Suppressor macrophage treated with lipopolysaccharide for 1 hour (primary cell): ENCODE measurements at regions not wholly inside any gene's neighbourhood (a gene's known extent, or its start where the extent isn't known, plus 50 kb on each side); places are given as distances from the start of the nearest gene placed in this dataset.

Experiments used
- DNase-seq, 3 donors: peaks; one replicate each; pipeline ENCODE4 v3.0.0-alpha.2; 2020 to 2022

DNA sequence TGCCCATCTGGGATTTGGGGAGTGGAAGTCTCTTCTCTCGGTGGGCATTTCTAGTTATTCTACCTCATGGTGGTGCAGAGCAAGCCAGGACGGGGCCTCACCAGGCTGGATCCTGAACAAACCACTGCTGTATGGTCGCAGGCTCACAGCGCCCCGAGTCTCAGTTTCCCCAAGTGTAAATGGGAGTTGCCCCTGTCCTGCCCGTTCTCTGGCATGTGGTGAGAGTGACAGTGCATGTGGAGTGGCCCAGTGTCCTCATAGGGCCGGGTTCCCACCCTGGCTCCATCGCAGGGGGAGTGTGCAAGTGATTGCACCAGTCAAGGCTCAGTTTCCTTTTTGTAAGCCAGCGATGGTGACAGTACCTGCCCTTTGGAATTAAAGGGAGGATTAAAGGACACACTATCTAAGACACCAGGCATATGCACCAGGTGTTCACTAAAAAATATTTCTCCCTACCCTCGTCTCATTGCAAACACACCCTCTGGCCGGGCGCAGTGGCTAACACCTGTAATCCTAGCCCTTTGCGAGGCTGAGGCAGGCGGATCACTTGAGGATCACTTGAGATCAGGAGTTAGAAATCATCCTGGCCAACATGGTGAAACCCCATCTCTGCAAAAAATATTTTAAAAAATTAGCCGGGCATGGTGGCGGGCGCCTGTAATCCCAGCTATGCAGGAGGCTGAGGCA lies 173.3 kb upstream of the MYCN start:
- no peak for DNase-seq

DNA sequence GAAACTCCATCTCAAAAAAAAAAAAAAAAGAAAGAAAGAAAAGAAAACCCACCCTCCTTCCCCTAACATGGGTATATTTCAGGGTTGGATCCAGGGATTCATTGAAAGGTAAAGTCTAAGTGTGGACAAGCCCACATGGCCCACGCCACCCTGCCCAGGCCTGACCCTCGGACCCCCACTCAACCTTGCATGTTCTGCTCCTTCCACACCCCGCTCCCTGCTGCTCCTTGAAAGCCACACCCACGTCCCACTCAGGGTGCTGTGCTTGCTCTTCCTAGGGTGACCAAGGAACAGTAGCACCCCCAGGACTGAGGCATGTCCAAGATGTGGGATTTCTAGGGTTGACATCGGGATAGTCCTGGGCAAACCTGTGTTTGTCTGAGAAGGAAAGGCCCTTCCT lies 172.7 kb upstream of the MYCN start:
- no peak for DNase-seq

DNA sequence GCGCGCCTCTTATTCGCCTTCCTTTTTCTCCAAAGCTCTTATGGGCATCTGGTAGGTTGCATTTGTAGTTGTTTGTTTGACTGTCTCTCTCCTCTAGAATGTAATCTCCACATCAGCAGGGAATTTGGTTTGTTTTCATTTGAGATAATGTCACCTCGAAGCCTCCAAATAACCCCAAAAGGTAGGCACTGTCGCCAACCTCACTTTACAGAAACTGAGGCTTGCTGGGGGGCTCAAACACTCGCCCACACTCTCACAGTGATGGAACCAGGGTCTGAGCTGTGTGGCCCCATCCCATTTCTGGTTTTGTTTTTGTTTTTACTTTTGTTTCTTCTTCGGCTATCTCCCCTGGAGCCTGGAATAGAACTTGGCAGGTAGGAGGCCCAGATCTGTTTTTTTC lies 172.2 kb upstream of the MYCN start:
- no peak for DNase-seq

DNA sequence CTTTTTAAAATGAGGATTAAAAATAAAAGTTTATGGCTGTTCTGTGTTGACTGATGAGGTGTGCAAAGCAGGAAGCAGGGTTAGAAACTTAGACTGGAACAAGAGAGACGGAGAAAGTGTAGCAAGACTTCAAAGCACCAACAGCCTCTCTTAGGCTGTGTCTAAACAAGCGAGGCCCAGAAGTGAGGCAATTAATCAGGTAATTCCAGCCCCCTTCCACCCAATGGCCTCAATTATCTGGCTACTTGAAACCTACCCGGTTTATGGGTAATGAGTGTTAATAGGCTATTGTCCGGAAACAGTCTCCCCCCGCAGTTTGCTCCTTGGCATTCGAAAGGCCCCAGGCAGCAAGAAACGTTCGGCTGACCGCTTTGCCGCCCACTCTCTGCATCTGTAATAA lies 171.7 kb upstream of the MYCN start:
- DNase-seq, result no peak

DNA sequence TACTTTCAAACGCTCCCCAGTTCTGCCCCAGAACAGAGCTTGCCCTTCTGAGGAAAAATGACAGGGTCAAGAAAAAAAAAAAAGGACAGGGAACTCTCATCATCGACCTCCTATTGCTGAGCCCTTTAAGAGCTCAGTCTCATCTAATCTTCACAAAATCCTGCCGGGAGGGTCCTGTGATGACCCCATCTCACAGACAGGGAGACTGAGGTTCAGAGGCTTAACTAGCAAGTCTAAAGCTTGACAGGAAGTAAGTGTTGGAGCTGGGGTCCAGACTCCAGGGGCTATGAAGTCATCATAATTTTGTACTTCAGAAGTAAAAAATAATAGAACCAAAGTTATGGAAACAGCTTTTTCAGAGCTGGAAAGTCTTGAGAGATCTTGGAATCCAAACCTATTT lies 171.1 kb upstream of the MYCN start:
- no peak for DNase-seq

DNA sequence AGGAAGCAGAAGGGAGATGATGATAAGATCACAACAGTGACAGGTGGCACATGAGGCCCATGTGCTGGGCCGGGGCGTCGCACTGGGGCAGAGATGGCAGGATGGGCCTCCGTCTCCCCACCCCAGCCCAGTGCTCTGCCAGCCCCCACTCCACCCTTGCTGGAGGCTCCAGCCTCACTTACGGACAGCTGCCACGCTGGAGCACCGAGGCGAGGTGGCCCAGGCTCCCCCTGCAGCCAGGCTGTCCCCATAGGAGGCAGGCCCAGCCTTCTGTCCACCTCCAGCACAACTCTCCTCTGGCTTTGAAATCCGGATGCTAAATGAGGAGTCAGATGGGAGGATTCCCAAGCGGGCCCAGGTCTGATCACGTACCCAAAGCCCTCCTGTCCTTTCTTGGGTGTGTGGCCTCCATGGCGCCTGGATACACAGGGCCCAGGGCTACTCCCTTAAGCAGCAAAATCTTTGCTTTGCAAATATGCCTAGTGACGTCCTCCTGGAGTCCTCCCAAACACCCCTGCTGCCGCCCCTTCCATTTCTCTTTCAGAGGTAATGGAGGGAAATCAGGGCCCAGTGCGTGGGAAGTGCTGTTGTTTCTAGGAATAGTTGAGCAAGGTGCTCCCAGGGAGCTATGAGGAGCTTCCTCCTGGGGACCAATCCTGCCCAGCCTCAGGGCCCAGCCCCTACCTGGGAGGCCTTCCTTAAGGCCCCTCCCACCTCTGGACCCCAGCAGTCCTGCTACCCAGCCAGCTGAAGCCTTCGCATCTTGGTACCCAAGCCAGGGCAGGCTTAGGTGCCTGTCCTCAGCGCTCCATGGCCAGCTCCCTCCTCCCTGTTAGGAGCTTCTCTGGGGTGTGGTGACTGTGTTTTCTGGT lies 170.4 kb upstream of the MYCN start:
- DNase-seq, result no peak

DNA sequence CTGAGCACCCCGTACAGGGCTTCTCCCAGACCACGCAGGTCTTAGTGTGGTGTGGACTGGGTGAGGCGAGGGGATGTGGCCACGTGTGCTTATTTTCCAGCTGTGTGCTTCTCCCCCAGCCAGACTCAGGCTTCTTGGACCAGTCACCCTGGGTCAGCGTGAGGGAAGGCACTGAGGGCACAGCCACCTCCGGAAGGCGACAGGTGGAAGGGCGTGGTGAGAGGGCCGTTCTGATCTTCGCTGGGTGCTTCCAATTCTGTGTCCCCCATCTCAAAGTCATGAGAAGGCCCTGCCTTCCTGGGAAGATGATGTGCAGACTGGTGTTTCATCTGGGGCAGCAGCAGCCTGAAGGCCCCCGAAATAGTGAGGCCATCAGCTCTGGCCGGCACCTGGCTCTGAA lies 169.7 kb upstream of the MYCN start:
- no peak for DNase-seq

DNA sequence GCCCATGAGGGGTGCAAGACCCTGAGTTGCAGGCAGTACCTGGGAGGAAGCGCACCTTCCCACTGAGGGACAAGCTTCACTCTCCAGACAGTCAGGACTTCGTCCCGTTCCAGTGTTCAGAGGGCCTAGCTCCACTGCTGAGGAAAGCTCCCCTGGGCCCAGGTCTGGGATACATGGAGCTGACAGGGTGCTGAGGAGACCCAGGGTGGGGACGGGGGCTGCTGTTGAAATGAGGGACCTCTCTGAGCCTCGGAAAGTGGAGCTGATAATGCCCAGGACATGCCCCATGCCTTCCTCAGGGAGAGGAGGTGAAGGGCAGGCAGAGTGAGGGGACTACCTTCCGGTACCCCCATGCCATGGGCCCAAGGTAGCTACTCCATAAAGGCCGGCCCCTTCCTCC lies 169.2 kb upstream of the MYCN start:
- no peak for DNase-seq

DNA sequence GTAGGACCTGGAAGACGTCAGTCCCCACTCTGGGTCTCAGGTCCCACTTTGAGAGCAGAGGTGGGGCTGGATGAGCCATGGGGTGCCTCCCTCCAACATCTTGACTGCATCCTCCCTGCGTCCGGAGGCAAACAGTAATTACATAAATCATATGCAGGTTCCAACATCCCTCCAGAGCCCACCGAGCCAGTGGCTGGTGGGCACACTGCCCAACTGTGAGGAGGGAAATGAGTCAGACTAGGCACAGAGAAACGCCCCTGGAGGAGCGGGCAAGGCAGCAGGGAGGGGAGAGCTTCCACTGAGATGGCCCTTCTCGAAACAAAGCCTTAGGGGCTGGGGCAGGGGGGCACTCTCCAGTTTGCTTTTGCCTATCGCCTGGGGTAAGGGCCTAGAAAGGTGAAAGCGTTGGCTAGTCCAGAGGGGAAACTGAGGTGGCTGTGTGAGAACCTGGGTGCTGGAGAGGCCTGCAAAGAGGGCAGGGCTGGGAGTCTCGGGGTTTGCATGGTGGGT lies 168.2 kb upstream of the MYCN start:
- no peak for DNase-seq

DNA sequence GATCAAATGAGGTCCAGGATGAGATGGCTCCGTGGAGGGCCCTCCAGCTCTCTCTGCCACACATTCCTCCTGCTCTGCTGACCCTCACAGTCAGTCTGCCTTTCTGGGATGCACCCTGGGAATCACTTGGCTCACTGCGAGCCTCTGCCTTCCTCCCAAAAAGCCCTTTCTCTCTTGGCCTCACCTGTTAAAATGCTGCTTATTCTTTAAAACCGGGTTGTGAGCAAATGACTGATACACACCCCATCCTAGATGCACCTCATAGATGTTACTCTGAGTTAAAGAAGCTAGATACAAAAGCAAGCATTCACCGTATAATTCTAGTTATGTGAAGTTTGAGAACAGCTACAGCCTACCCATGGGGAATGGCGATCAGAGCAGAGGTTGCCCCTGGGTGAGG lies 167.7 kb upstream of the MYCN start:
- DNase-seq, result no peak

DNA sequence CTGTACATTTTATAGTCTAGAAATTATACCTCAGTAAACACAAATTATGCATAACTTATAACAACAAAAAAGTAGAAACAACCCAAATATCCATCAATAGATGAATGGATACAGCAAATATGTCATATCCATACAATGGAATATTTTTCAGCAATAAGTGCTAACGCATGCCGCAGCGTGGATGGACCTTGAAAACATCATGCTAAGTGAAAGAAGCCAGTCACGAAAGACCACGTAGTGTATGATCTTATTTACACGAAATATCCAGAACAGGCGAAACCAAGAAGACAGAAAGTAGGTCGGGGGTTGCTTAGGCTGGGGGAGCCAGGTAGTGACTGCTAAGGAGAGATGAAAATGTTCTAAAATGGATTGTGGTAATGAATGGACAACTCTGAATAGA lies 167.1 kb upstream of the MYCN start:
- DNase-seq, result no peak

DNA sequence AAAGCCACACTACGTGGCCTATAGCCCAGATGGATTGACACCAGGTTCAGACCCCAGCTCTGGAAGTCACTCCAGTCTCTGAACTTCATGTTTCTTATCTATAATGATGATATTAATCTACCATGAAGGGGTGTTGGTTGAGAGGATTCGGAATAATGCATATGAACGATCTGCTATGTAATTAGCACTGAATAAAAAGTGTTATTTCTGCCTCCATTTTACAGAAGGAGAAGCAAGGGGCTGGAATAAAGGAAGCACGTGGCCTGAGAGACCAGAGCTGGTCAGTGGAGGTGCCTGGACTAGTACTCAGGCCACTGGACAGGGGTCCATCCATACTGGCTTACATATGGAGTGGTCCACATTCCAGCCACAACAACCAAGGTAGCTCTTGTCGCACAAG lies 166.5 kb upstream of the MYCN start:
- no peak for DNase-seq

DNA sequence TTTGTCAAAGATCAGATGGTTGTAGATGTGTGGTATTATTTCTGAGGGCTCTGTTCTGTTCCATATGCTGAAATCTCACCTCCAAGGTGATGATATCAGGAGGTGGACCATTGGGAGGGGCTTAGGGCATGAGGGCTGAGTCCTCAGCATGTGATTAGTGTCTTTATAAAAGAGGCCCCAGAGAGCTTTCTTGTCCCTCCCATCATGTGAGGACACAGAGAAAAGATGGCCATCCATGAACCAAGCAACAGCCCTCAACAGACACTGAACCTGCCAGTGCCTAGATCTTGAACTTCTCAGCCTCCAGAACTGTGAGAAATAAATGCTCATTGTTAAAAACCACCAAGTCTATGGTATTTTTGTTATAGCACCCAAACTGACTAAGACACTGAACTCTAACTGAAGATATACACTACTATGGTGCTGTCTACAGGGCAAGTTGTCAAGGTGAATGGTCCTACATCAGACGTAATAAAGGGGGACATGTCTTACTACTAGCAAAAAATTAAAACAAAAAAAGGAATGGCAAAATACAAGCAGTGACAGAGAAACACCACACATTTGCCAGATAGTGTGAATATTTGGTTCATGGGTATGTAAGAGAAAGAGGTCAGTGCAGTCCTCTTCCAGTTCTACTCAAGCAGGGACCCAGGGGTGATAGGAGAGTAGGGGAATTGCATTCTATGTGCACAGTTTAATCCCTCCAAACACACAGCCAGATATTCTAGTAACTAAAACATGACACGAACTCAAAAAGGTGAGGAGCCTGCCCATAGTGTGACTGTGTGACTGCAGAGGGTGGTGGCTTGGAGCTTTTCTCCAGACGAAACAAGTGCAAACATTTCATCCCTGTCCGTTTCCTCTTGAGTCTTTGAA lies 164.4 kb upstream of the MYCN start:
- no peak for DNase-seq

DNA sequence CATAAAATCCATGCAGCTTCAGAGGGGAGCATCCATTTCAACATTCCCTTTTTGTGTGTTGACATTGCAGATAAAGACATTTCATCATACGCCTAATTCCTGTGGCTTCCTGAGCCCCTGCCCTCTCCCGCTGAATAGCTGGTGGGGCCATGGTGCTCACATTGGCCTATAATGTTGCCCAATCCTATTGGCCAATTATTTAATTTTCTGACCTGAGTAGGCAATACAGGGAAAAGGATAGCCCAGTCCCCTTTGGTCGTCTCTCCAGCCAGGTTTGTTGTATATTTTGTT lies 163.8 kb upstream of the MYCN start:
- DNase-seq, result no peak

DNA sequence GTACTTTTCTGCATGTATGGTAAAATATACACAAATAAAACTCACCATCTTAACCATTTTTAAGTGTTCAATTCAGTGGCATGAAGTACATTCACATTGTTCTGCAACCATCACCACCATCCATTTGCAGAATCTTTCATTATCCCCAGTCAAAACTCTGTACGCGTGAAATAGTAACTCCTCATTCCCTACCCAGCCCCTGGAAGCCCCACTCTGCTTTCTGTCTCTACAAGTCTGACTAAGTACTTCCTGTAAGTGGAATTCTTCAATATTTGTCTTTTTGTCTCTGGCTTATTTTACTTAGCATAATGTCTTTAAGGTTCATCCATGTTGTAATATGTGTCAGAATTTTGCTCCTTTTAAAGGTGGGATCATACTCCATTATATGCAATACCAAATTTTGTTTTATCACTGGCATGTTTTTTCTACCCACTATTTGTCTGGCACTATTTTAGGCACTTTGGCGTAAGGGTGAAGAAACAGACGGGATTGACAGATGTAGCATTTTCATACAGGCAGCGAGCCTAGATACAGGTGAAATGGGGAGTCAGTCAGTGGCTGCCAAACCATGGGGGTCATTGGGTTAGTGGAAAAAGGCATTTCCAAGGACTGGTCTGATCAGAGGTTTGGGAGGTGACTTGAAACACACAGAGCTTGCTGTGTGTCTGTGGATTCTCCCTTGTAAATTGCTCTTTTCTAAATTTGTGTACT lies 163.2 kb upstream of the MYCN start:
- DNase-seq, result no peak

DNA sequence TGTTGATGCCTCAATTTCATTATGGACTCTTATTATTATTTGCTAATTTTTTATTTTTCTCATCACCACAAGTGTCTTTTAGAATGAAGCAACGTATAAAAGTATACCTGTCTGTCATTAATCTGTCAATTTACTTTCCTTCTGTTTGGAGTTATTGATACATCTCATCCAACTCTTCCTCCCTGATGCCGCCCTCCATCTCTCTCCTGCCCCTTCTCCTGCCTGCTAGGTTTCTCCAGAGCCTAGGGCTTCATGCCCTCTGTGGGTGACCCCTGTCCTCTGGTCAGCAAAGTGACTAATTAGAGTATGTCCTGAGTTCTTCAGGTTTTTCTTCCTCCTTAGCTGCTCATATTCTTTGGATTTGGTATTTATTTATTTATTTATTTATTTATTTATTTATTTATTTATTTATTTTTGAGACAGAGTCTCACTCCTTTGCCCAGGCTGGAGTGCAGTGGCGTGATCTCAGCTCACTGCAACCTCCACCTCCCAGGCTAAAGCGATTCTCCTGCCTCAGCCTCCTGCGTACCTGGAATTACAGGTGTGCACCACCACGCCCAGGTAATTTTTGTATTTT lies 162.5 kb upstream of the MYCN start:
- no peak for DNase-seq

DNA sequence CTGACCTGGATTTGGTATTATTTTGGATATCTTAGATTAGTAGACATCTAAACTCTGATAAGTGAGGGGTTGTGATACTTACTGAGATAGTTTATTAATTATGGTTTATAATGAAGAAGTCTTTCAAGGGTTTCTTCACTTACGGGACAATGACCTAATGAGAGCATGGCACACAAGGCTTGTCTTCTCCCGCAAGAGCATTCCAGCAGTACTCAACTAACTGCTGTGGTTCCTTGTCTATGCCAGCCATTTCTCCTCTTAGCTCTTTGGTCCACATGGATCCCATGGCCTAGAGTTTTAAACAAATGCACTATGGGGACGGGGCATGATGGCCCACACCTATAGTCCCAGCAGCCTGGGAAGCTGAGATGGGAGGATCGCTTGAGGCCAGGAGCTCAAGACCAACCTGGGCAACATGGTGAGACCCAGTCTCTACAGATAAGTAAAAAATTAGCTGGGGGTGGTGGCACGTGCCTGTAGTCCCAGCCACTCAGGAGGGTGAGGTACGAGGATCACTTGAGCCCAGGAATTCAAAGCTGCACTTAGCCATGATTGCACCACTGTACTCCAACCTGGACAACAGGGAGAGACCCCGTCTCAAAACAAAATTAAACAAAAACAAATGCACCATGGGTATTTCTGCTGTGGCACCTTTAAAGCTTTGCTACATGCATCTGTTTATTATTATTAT lies 161.7 kb upstream of the MYCN start:
- no peak for DNase-seq

DNA sequence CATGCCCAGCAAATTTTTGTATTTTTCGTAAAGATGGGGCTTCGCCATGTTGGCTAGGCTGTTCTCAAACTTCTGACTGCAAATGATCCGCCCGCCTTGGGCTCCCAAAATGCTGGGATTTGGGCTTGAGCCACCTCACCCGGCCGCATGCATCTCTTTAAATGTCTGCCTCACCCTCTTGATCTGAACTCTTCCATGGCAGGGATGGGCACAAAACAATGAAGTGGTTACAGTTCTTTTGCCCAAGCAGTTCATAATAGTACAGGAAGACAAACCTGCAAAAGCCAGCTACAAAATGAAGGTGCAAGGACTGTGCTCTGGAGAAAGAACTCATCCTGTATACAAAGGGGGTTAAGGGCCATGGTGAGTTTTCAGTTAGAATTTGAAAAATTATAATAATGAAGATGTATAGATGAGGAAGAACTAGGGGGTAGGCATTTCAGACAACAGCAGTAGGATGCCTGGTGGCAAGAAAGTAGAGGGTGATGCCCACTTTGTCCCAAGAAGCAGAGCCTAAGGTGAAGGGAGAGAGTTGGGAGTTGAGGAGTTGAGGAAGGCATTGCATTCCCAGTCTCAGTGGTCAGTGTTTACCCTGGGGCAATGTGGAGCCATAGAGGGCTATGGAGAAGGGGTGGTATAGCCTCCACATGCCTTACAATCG lies 160.8 kb upstream of the MYCN start:
- no peak for DNase-seq

DNA sequence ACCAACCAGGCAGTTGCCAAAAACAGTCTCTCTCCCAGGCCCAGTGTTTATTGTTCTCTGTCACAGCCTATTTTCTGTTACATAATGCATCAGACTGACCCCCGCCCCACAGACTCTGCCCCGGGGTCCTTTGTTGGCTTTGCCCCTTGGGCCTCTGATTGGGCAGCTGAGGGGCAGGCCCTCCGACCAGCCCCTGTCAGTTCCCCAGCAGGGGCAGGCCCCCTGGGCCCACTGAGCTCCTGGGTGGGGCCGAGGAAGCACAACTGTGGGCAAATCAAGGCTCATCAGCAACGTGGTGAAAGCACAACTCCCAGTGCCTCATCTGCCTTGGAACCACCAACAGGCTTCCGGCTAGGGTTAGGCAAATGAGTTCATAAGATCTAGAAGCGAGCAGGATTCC lies 160.1 kb upstream of the MYCN start:
- no peak for DNase-seq

DNA sequence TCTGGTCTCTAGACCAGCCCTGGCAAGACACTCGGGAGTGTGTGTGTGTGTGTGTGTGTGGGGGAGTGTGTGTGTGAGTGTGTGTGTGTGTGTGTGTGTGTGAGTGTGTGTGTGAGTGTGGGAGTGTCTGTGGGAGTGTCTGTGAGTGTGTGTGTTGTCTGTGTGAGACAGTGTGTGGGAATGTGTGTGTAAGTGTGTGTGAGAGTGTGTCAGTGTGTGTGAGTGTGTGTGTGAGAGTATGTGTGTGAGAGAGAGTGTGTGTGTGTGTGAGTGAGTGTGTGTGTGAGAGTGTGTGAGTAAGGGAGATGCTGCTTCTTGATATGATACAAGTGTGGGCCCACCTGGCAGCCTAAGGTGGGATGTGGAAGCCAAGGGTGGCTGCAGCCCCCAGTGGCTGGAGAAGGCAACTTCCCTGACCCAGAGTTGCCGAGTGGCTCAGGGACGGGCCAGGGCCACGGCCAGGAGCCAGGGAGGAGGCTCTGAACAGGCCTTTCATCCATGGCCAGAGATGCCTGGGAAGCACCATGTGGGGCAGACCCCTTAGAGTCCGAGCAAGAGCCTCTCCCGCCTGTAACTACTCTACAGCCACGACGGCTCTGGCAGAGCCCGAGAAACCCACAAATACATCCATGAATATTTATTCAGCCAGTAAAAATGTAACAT lies 159.3 kb upstream of the MYCN start:
- no peak for DNase-seq
